HepG2 (cell line): ENCODE measurements at regions not wholly inside any gene's neighbourhood (a gene's known extent, or its start where the extent isn't known, plus 50 kb on each side); places are given as distances from the start of the nearest gene placed in this dataset.

Source experiments
- ATAC-seq: fragments of 200-7000 bp; cut with Tn5 transposase; 3 replicates; pipeline ENCODE4 v1.9.1; 2020; ENCODE audit warnings: mild to moderate bottlenecking, moderate library complexity
- BruUV-seq: library from RNA; stranded (reverse); fragments of 400-500 nt; replicated peaks from 2 replicates; lab custom pipeline; 2021; lab: Mats Ljungman, UMichigan
- CTCF ChIA-PET: fragments of 300-600 bp; formaldehyde crosslinking; extraction: SDS; loops from one replicate; lab custom pipeline; 2021; ENCODE audit warnings: low total read pairs, inconsistent platforms, low intra/inter-chr PET ratio; lab: Yijun Ruan, JAX
- POLR2A ChIA-PET: fragments of 350-600 bp; sonication (Branson Sonifier 250); formaldehyde crosslinking; loops from one replicate; lab custom pipeline; 2020; ENCODE audit warnings: antibody characterized with exemption, inconsistent platforms; lab: Yijun Ruan, JAX
- DNase-seq: peaks from one replicate; pipeline ENCODE4 v3.0.0-alpha.2; 2015; ENCODE audit warnings: low spot score
- FAIRE-seq: peaks from 3 replicates; lab custom pipeline; 2011; peaks lifted over from hg19 to GRCh38; lab: Jason Lieb, UNC
- H2AFZ ChIP-seq: one replicate; pipeline ENCODE4 v1.6.1; 2011; ENCODE audit warnings: low read length, inconsistent platforms
- H3K27ac ChIP-seq: fragments of 300-600 bp; 3 replicates; pipeline ENCODE4 v1.8.0; 2011; ENCODE audit warnings: mixed run types, mild to moderate bottlenecking, mixed read lengths, low read length, inconsistent platforms; ENCODE audit not compliant: insufficient read depth; ENCODE audit errors: extremely low read length
- H3K27me3 ChIP-seq, 2 experiments: fragments of 200-600 bp in 1 of 2; 2 replicates in 1 of 2; 3 replicates in 1 of 2; pipeline versions ENCODE4 v1.6.0 to v1.8.0; 2011; ENCODE audit warnings: low read length in 2 of 2, mild to moderate bottlenecking in 2 of 2, moderate library complexity in 2 of 2, inconsistent platforms in 1 of 2; ENCODE audit not compliant: insufficient read depth in 2 of 2, control insufficient read depth in 1 of 2
- H3K36me3 ChIP-seq, 2 experiments: fragments of 200-600 bp in 1 of 2; replicated peaks in 1 of 2; 2 replicates in 1 of 2; 3 replicates in 1 of 2; pipeline versions ENCODE4 v1.5.1 to v1.8.0; 2011; ENCODE audit warnings: low read length in 2 of 2, inconsistent platforms in 1 of 2; ENCODE audit not compliant: insufficient read depth in 2 of 2, control insufficient read depth in 1 of 2
- H3K4me1 ChIP-seq: 2 replicates; pipeline ENCODE4 v1.5.1; 2012; ENCODE audit warnings: low read length, inconsistent platforms; ENCODE audit not compliant: insufficient read depth
- H3K4me2 ChIP-seq: 2 replicates; pipeline ENCODE4 v1.6.0; 2011; ENCODE audit warnings: low read depth, low read length, inconsistent platforms
- H3K4me3 ChIP-seq, 3 experiments: fragments of 200-600 bp in 1 of 3; sonication (generic), shearing (Covaris generic) in 1 of 3; replicated peaks in 1 of 3; 2 replicates each; pipeline ENCODE4 v1.5.1; 2011 to 2016; ENCODE audit warnings: low read length in 3 of 3, inconsistent platforms in 2 of 3, low read depth in 2 of 3, mild to moderate bottlenecking in 2 of 3, control low read depth in 1 of 3, mixed read lengths in 1 of 3; ENCODE audit not compliant: insufficient read depth in 1 of 3
- H3K79me2 ChIP-seq: one replicate; pipeline ENCODE4 v1.6.1; 2011; ENCODE audit warnings: low read length, inconsistent platforms; ENCODE audit not compliant: insufficient read depth
- H3K9ac ChIP-seq: 2 replicates; pipeline ENCODE4 v1.6.0; 2011; ENCODE audit warnings: mild to moderate bottlenecking, low read depth, low read length, inconsistent platforms; ENCODE audit not compliant: insufficient read depth
- H3K9me3 ChIP-seq: 2 replicates; pipeline ENCODE4 v1.5.1; 2012; ENCODE audit warnings: mild to moderate bottlenecking, low read length
- H4K20me1 ChIP-seq: 2 replicates; pipeline ENCODE4 v1.6.0; 2011; ENCODE audit warnings: inconsistent platforms, mild to moderate bottlenecking, low read length, moderate library complexity; ENCODE audit not compliant: insufficient read depth
- ATF5 ChIP-seq: sonication (generic); formaldehyde crosslinking; IDR thresholded peaks from 2 replicates; pipeline ENCODE4 v1.4.0; 2020; ENCODE audit warnings: mild to moderate bottlenecking, low read depth, missing genetic modification reagents
- DR1 ChIP-seq: sonication (generic); formaldehyde crosslinking; IDR thresholded peaks from 2 replicates; pipeline ENCODE4 v1.8.0; 2021; ENCODE audit warnings: mild to moderate bottlenecking, missing genetic modification reagents, inconsistent platforms
- GATAD2A ChIP-seq: IDR thresholded peaks from 2 replicates; pipeline ENCODE4 v1.6.1; 2016
- KMT2A ChIP-seq: sonication (generic); formaldehyde crosslinking; IDR thresholded peaks from 2 replicates; pipeline ENCODE4 v1.4.0; 2020; ENCODE audit warnings: missing genetic modification reagents
- MED8 ChIP-seq: sonication (generic); formaldehyde crosslinking; IDR thresholded peaks from 2 replicates; pipeline ENCODE4 v1.8.1; 2023; ENCODE audit warnings: mild to moderate bottlenecking, missing genetic modification reagents; ENCODE audit not compliant: insufficient replicate concordance
- MIER3 ChIP-seq: IDR thresholded peaks from 2 replicates; pipeline ENCODE4 v1.6.1; 2016; ENCODE audit warnings: missing compliant biosample characterization, borderline replicate concordance
- MTERF4 ChIP-seq: sonication (generic); formaldehyde crosslinking; IDR thresholded peaks from 2 replicates; pipeline ENCODE4 v1.8.0; 2023; ENCODE audit warnings: mild to moderate bottlenecking, missing genetic modification reagents
- NCOR1 ChIP-seq: fragments of 200-600 bp; sonication (generic); IDR thresholded peaks from 2 replicates; pipeline ENCODE4 v1.7.0; 2017; ENCODE audit warnings: antibody characterized with exemption, low read length, borderline replicate concordance
- NR2F2 ChIP-seq: IDR thresholded peaks from 2 replicates; pipeline ENCODE4 v1.6.1; 2012; ENCODE audit warnings: low read depth, inconsistent platforms, borderline replicate concordance
- STAT5B ChIP-seq: sonication (generic); formaldehyde crosslinking; IDR thresholded peaks from 2 replicates; pipeline ENCODE4 v1.4.0; 2020; ENCODE audit warnings: missing genetic modification reagents
- THAP9 ChIP-seq: sonication (generic); formaldehyde crosslinking; IDR thresholded peaks from 2 replicates; pipeline ENCODE4; 2020; ENCODE audit warnings: missing genetic modification reagents, mild to moderate bottlenecking, borderline replicate concordance
- ZFAT ChIP-seq: sonication (generic); formaldehyde crosslinking; conservative IDR thresholded peaks from 2 replicates; pipeline ENCODE4 v1.8.1; 2023; ENCODE audit warnings: missing genetic modification reagents, inconsistent platforms
- ZNF543 ChIP-seq: sonication (generic); formaldehyde crosslinking; IDR thresholded peaks from 2 replicates; pipeline ENCODE4 v1.4.0; 2020; ENCODE audit warnings: mild to moderate bottlenecking, missing genetic modification reagents
- ZNF883 ChIP-seq: sonication (generic); formaldehyde crosslinking; IDR thresholded peaks from 2 replicates; pipeline ENCODE4 v1.5.1; 2020; ENCODE audit warnings: mild to moderate bottlenecking, missing genetic modification reagents; ENCODE audit errors: not compliant biosample characterization
- WGBS: methylation state at CpG from one replicate; pipeline ENCODE4 v1.1.6; 2017; ENCODE audit warnings: low lambda C conversion rate; 5-methylcytosine and 5-hydroxymethylcytosine counted together
- in situ Hi-C: cut with HindIII; loops from 2 replicates; pipeline ENCODE4 v1.10.0; 2017; ENCODE audit warnings: low pct_unique_long_range_greater_than_20kb; ENCODE audit not compliant: extremely low pct_ligation_motif_present
- intact Hi-C: fragments of 100-400 bp; cut with micrococcal nuclease; formaldehyde crosslinking; loops from one replicate; pipeline ENCODE4 v1.10.0; 2022; ENCODE audit not compliant: unreplicated experiment

GRCh38 chr11:23723861-23724260 is 773.0 kb upstream of the LUZP2 start (continued):
- no peak for TF ChIP-seq THAP9 (CRISPR knock-in tag)

- in situ Hi-C loops, result no loop called here
- Histone ChIP-seq H3K27me3 (no peaks in the 10 kb centered on the region; a peak in 1 of 5 replicates), H4K20me1 (no peaks in the 10 kb centered on the region), H3K79me2 (no peaks in the 10 kb centered on the region), H3K4me1 (no peaks in the 10 kb centered on the region), H3K9me3 (no peaks in the 10 kb centered on the region), H3K36me3 (no peaks in the 10 kb centered on the region), H2AFZ (no peak overlapping the region), H3K4me2 (no peak overlapping the region), H3K27ac (no peak overlapping the region), H3K4me3 (no peak overlapping the region), H3K9ac (no peak overlapping the region)
- no TSS peak for BruUV-seq
- DNase-seq (no peak), FAIRE-seq (no peak), ATAC-seq (no peak)
- CTCF ChIA-PET, result no interaction called here
- 58% methylated on average over 5 of the region's 5 CpGs for WGBS
- no peak for TF ChIP-seq MTERF4 (CRISPR knock-in tag)
- no peak for TF ChIP-seq ZFAT (CRISPR knock-in tag)
- TF ChIP-seq NR2F2, result no peak
- no peak for TF ChIP-seq MIER3
- no peak for TF ChIP-seq MED8
- no peak for TF ChIP-seq ZNF543 (CRISPR knock-in tag)
- no peak for TF ChIP-seq ZNF883 (CRISPR knock-in tag)
- no peak for TF ChIP-seq NCOR1
- no peak for TF ChIP-seq STAT5B
- TF ChIP-seq KMT2A (CRISPR knock-in tag), result no peak
- TF ChIP-seq DR1 (CRISPR knock-in tag), result no peak
- no peak for TF ChIP-seq GATAD2A
- no peak for TF ChIP-seq ATF5 (CRISPR knock-in tag)
- POLR2A ChIA-PET, result no interaction called here
- intact Hi-C loops, result no loop called here
Observed at GRCh38 chr11:23725752-23726151, 771.1 kb upstream of the LUZP2 start.
